ENCODE measurements at regions not wholly inside any gene's neighbourhood (a gene's known extent, or its start where the extent isn't known, plus 50 kb on each side); places are given as distances from the start of the nearest gene placed in this dataset.

GRCh38 chr16:77041468-77041867 is 149.5 kb upstream of the MON1B start:
- no peaks in the 10 kb centered on the region for H3K79me2 ChIP-seq (ENCODE audit: insufficient read depth, low read length)
- H3F3A ChIP-seq (ENCODE audit: low read depth), result no peaks in the 10 kb centered on the region
- H3K4me3 ChIP-seq (ENCODE audit: low read length, poor library complexity, severe bottlenecking), result no peak overlapping the region
- H3K36me3 ChIP-seq (ENCODE audit: insufficient read depth, low read length), result no peaks in the 10 kb centered on the region
- no peaks in the 10 kb centered on the region for H3K9me2 ChIP-seq (replicated peaks; ENCODE audit: low read depth, low read length)
- H3K4me2 ChIP-seq (ENCODE audit: low read depth, low read length, poor library complexity, severe bottlenecking), result no peak overlapping the region
- no peaks in the 10 kb centered on the region for H4K20me1 ChIP-seq (ENCODE audit: insufficient read depth, low read length, poor library complexity, severe bottlenecking)
- H3K4me1 ChIP-seq (ENCODE audit: insufficient read depth, low read length, poor library complexity, severe bottlenecking), result no peaks in the 10 kb centered on the region
- H3K27me3 ChIP-seq (ENCODE audit: insufficient read depth, low read length, poor library complexity, severe bottlenecking), result no peaks in the 10 kb centered on the region
- no peaks in the 10 kb centered on the region for H3K9me3 ChIP-seq (ENCODE audit: insufficient read depth, low read depth, low read length)
- H2AFZ ChIP-seq (ENCODE audit: low read length), result no peak overlapping the region
- H3K9ac ChIP-seq (ENCODE audit: low read depth, low read length, poor library complexity, severe bottlenecking), result no peak overlapping the region
- TF ChIP-seq, protein P1, sequence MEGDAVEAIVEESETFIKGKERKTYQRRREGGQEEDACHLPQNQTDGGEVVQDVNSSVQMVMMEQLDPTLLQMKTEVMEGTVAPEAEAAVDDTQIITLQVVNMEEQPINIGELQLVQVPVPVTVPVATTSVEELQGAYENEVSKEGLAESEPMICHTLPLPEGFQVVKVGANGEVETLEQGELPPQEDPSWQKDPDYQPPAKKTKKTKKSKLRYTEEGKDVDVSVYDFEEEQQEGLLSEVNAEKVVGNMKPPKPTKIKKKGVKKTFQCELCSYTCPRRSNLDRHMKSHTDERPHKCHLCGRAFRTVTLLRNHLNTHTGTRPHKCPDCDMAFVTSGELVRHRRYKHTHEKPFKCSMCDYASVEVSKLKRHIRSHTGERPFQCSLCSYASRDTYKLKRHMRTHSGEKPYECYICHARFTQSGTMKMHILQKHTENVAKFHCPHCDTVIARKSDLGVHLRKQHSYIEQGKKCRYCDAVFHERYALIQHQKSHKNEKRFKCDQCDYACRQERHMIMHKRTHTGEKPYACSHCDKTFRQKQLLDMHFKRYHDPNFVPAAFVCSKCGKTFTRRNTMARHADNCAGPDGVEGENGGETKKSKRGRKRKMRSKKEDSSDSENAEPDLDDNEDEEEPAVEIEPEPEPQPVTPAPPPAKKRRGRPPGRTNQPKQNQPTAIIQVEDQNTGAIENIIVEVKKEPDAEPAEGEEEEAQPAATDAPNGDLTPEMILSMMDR (conservative IDR thresholded peaks at IDR 0.05; ENCODE audit: low read length), result no peak
- TF ChIP-seq EZH2phosphoT487 (IDR thresholded peaks at IDR 0.05; ENCODE audit: borderline replicate concordance), result no peak

DNA sequence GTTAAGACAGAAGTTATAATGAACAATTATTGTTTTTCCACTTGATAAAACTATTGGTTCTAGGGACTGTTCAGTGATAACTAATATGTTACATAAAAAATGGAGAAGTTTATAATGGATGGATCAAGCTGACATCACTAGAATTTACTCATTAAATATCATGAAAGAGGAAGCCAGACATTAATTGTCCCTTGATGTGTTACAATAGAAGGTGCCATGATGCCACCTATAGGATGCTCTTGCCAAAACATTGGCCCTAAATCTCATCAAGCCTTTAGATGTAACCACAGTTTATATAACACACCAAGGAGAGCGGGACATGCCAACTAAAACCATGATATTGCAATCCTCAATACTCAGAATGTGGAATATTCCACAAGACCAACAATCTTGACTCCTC is 147.9 kb upstream of the MON1B start:
- Histone ChIP-seq H4K20me1 (ENCODE audit: insufficient read depth, low read length, poor library complexity, severe bottlenecking) (no peaks in the 10 kb centered on the region), H3K9me3 (ENCODE audit: insufficient read depth, low read depth, low read length) (no peaks in the 10 kb centered on the region), H3K9ac (ENCODE audit: low read depth, low read length, poor library complexity, severe bottlenecking) (no peak overlapping the region), H3K36me3 (ENCODE audit: insufficient read depth, low read length) (no peaks in the 10 kb centered on the region), H3K9me2 (replicated peaks; ENCODE audit: low read depth, low read length) (no peaks in the 10 kb centered on the region), H3K4me3 (ENCODE audit: low read length, poor library complexity, severe bottlenecking) (no peak overlapping the region), H3K4me1 (ENCODE audit: insufficient read depth, low read length, poor library complexity, severe bottlenecking) (no peaks in the 10 kb centered on the region), H3K79me2 (ENCODE audit: insufficient read depth, low read length) (no peaks in the 10 kb centered on the region), H3K4me2 (ENCODE audit: low read depth, low read length, poor library complexity, severe bottlenecking) (no peak overlapping the region), H2AFZ (ENCODE audit: low read length) (no peak overlapping the region), H3F3A (ENCODE audit: low read depth) (no peaks in the 10 kb centered on the region), H3K27me3 (ENCODE audit: insufficient read depth, low read length, poor library complexity, severe bottlenecking) (no peaks in the 10 kb centered on the region)
- TF ChIP-seq, protein P1 (conservative IDR thresholded peaks at IDR 0.05; ENCODE audit: low read length), result peak; percentile 50
- no peak for TF ChIP-seq EZH2phosphoT487 (IDR thresholded peaks at IDR 0.05; ENCODE audit: borderline replicate concordance)

- TF ChIP-seq, protein P1 (conservative IDR thresholded peaks at IDR 0.05; ENCODE audit: low read length), result no peak
- TF ChIP-seq EZH2phosphoT487 (IDR thresholded peaks at IDR 0.05; ENCODE audit: borderline replicate concordance), result no peak
- Histone ChIP-seq H3K9me2 (replicated peaks; ENCODE audit: low read depth, low read length) (no peaks in the 10 kb centered on the region), H3F3A (ENCODE audit: low read depth) (no peaks in the 10 kb centered on the region), H4K20me1 (ENCODE audit: insufficient read depth, low read length, poor library complexity, severe bottlenecking) (no peaks in the 10 kb centered on the region), H2AFZ (ENCODE audit: low read length) (no peak overlapping the region), H3K4me3 (ENCODE audit: low read length, poor library complexity, severe bottlenecking) (no peak overlapping the region), H3K4me2 (ENCODE audit: low read depth, low read length, poor library complexity, severe bottlenecking) (no peak overlapping the region), H3K27me3 (ENCODE audit: insufficient read depth, low read length, poor library complexity, severe bottlenecking) (no peaks in the 10 kb centered on the region), H3K4me1 (ENCODE audit: insufficient read depth, low read length, poor library complexity, severe bottlenecking) (no peaks in the 10 kb centered on the region), H3K9me3 (ENCODE audit: insufficient read depth, low read depth, low read length) (no peaks in the 10 kb centered on the region), H3K36me3 (ENCODE audit: insufficient read depth, low read length) (no peaks in the 10 kb centered on the region), H3K79me2 (ENCODE audit: insufficient read depth, low read length) (no peaks in the 10 kb centered on the region), H3K9ac (ENCODE audit: low read depth, low read length, poor library complexity, severe bottlenecking) (no peak overlapping the region)
These were observed 144.8 kb upstream of the MON1B start for GRCh38 chr16:77046206-77046605.
